Mucosa of descending colon (tissue), 3 donors: ENCODE measurements at regions not wholly inside any gene's neighbourhood (a gene's known extent, or its start where the extent isn't known, plus 50 kb on each side); places are given as distances from the start of the nearest gene placed in this dataset.
A peak's percentile ranks its signal among the peaks of the same experiment; 100 is the strongest.

Source experiments
- ATAC-seq: fragments of 200-7000 bp; cut with Tn5 transposase; one replicate; pipeline ENCODE4 v1.9.1; 2020; ENCODE audit warnings: mild to moderate bottlenecking, moderate library complexity
- DNase-seq, 3 donors: peaks; one replicate each; pipeline ENCODE4 v3.0.0-alpha.2; 2020
- H3K36me3 ChIP-seq: fragments of 200-600 bp; one replicate; pipeline ENCODE4 v1.8.0; 2021; ENCODE audit warnings: low read depth, mild to moderate bottlenecking
- H3K4me1 ChIP-seq: fragments of 200-600 bp; one replicate; pipeline ENCODE4 v1.8.0; 2021; ENCODE audit warnings: low read depth, mild to moderate bottlenecking
- H3K4me3 ChIP-seq: fragments of 200-600 bp; one replicate; pipeline ENCODE4 v1.8.0; 2021; ENCODE audit warnings: mild to moderate bottlenecking
- H3K9me3 ChIP-seq: fragments of 200-600 bp; one replicate; pipeline ENCODE4 v1.8.0; 2021; ENCODE audit warnings: mild to moderate bottlenecking
- CTCF ChIP-seq: fragments of 200-600 bp; IDR thresholded peaks from one replicate; pipeline ENCODE4 v1.8.0; 2022; ENCODE audit warnings: antibody characterized with exemption, mild to moderate bottlenecking
- intact Hi-C, 2 donors: fragments of 100-400 bp; cut with DNase I in 1 of 2; cut with micrococcal nuclease in 1 of 2; formaldehyde crosslinking; loops; one replicate each; pipeline versions ENCODE4 v1.11.0 to v1.11.1; 2022; cut with DNase I, micrococcal nuclease
- donor health status: DM: no; HTN: no; CAD: no; lungs with moderate emphysema.
- donor health status: DM: no; HTN: no; CAD: no.
- donor health status: DM: no; HTN: yes; CAD: no.

DNA sequence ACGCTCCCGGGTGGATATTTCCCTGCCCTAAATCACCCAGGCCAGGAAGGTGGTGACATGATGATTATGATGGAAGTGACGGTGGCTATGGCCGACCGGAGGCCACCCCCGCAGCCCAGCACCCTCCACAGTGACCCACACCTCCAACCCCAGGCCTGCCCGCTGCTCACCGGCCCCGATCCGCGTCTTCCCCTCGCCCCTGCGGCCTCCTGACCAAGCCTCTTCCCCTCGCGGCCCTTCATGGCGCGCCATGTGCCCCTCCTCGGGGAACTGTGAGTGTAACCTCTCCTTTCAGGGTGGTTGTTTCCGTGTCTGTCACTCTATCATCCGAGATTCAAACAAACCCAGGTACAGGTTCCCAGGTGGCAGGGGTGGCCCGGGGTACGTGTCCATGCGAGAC is 78.3 kb downstream of the UNCX start:
- no peak for TF ChIP-seq CTCF
- DNase-seq (no peak), ATAC-seq (no peak)
- intact Hi-C loops = no loop called here
- H3K4me1 ChIP-seq = no peaks in the 10 kb centered on the region
- H3K9me3 ChIP-seq = no peaks in the 10 kb centered on the region
- no peaks in the 10 kb centered on the region for H3K36me3 ChIP-seq
- H3K4me3 ChIP-seq = no peak overlapping the region

DNA sequence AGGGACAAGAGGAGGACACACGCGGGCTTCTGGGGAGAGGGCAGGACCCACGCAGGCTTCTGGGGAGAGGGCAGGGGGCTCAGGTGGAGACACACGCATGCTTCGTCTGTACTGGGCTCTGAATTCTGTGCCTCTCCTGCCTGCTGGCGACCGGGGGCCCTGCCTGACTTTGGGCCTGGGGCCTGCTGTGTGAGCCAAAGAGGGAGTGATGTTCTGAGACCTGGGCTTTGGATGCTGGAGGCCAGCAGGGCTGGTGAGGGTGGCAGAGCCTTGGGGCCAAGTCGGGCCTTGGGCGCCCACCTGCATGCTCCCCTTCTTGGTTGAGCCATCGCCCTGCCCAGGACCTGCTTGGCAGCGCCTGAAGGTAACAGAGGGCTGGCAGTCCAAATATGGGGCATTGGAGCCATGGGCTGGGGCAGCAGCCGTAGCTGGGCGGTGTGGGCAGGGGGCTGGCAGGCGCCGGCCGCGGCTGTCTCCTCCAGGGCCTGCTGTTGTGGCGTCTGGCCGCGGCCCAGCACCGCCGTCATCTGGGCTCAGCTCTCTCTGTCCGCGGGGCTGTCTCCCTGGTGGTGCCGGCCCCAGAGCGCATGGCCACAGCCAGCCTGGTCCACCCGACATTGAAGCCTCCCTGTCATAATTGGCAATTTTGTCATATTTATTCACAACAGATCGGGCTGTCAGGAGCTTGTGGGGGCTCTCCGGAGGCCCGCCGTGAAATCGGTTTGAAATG is 78.9 kb downstream of the UNCX start:
- Histone ChIP-seq H3K4me3 (no peak overlapping the region), H3K4me1 (no peaks in the 10 kb centered on the region), H3K36me3 (no peaks in the 10 kb centered on the region), H3K9me3 (no peaks in the 10 kb centered on the region)
- DNase-seq (no peak), ATAC-seq (no peak)
- intact Hi-C loops = no loop called here
- TF ChIP-seq CTCF = no peak

DNA sequence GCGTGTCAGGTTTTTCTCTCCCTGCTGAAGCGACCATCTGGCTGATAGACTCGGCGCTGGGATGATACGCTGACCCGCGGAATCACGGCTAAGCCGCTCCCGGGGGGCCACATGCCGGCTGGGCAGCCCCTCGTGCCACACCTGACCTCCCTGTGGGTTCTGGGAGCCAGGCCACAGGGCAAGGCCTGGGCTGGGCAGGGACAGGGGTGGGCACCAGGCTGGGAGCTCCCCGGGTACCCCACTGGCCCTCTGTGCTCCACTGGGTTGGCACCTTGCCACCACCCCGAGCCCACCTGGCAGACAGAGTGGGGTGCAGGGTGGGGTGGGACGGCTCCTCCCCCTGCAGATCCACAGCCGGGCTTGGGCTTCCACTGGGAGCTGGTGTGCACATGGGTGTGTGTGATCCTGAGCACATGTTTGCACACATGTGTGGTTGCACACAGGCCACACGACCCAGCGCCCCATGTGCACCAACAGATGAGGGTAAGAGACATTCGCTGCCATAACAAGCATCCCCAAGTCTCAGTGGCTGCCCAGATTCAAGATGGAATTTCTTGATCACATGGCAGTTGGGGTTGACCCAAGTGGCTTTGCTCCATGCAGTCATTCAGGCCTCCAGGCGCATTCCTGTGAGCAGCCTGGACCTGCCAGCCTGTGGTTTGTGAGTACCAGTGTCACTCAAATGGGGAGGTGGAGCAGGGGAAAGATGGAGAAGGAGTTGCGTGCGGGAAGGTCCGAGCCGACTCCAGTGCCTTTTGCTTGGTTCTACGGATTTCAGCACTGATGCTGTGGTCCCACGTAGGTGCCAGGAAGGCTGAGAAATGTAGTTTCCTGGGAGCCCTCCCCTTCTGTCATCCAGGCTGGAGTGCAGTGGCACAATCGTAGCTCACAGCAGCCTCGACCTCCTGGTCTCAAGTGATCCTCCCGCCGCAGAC is 79.7 kb downstream of the UNCX start:
- ATAC-seq = no peak
- DNase-seq = peak in 1 of 3 donors; percentile 1
- no peaks in the 10 kb centered on the region for H3K9me3 ChIP-seq
- H3K4me3 ChIP-seq = no peak overlapping the region
- TF ChIP-seq CTCF = no peak
- no peaks in the 10 kb centered on the region for H3K36me3 ChIP-seq
- no peaks in the 10 kb centered on the region for H3K4me1 ChIP-seq
- intact Hi-C loops = no loop called here

DNA sequence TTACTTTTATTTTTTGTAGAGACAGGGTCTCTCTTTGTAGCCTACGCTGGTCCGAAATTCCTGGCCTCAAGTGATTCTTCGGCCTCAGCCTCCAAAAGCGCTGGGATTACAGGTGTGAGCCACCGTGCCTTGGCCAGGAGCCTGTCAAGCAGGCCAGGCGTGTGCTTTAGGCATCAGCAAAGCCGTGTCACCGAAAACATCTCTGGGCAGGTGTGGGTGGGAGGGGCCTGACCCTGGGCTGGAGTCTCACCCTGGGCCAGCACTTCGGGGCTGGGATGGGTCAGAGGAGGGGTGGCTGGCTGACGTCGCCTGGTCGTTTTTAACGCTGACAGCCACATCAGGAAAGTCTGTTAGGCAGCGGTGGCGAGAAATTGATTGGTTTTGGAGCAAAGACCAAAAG is 80.9 kb downstream of the UNCX start:
- H3K4me1 ChIP-seq = no peaks in the 10 kb centered on the region
- H3K9me3 ChIP-seq = no peaks in the 10 kb centered on the region
- no peak overlapping the region for H3K4me3 ChIP-seq
- intact Hi-C loops = no loop called here
- DNase-seq (no peak), ATAC-seq (no peak)
- TF ChIP-seq CTCF = no peak
- H3K36me3 ChIP-seq = no peaks in the 10 kb centered on the region

- TF ChIP-seq CTCF = no peak
- Histone ChIP-seq H3K9me3 (no peaks in the 10 kb centered on the region), H3K4me3 (no peak overlapping the region), H3K36me3 (no peaks in the 10 kb centered on the region), H3K4me1 (no peaks in the 10 kb centered on the region)
- DNase-seq = no peak
- intact Hi-C loops = no loop called here
- no peak for ATAC-seq
Observed at GRCh38 chr7:1314021-1314907, 81.6 kb downstream of the UNCX start.
